DMS153 treated with DMSO at 0.1 percent for 48 hours (cell line): ENCODE measurements at regions not wholly inside any gene's neighbourhood (a gene's known extent, or its start where the extent isn't known, plus 50 kb on each side); places are given as distances from the start of the nearest gene placed in this dataset.
"Not testable (repeated sequence)": the region's sequence is repeated elsewhere in the genome, so short reads cannot be mapped to it uniquely, and the experiment has no call there.

Experiments
- DNase-seq: peaks from one replicate; lab custom pipeline; 2025; ENCODE audit not compliant: unreplicated experiment; lab: John Stamatoyannopoulos, UW

- no peak for DNase-seq
Observed at GRCh38 chr3:191644291-191644690, 183.3 kb downstream of the PYDC2 start.

GRCh38 chr3:191646242-191646641 is 185.3 kb downstream of the PYDC2 start:
- no peak for DNase-seq

- DNase-seq = no peak
Observed at GRCh38 chr3:191648787-191649186, 187.8 kb downstream of the PYDC2 start.

- no peak for DNase-seq
Observed at GRCh38 chr3:191649626-191650025, 188.7 kb downstream of the PYDC2 start.

GRCh38 chr3:191658781-191659419 is 197.9 kb downstream of the PYDC2 start:
- not testable (repeated sequence) for DNase-seq

GRCh38 chr3:191662150-191662549 is 201.2 kb downstream of the PYDC2 start:
- DNase-seq = not testable (repeated sequence)

- no peak for DNase-seq
Observed at GRCh38 chr3:191680989-191681597, 220.1 kb downstream of the PYDC2 start.

- no peak for DNase-seq
Observed at GRCh38 chr3:191682961-191683360, 222.0 kb downstream of the PYDC2 start.

- no peak for DNase-seq
Observed at GRCh38 chr3:191686626-191687025, 225.7 kb downstream of the PYDC2 start.

GRCh38 chr3:191688756-191689433 is 227.9 kb downstream of the PYDC2 start:
- no peak for DNase-seq

- not testable (repeated sequence) for DNase-seq
Observed at GRCh38 chr3:191691184-191691583, 230.2 kb downstream of the PYDC2 start.

- no peak for DNase-seq
Observed at GRCh38 chr3:191695131-191695814, 234.3 kb downstream of the PYDC2 start.

GRCh38 chr3:191695815-191696153 is 234.8 kb downstream of the PYDC2 start:
- no peak for DNase-seq

GRCh38 chr3:191696348-191696747 is 235.4 kb downstream of the PYDC2 start:
- DNase-seq = no peak

GRCh38 chr3:191699546-191699945 is 238.6 kb downstream of the PYDC2 start:
- DNase-seq = no peak

GRCh38 chr3:191702121-191702520 is 241.2 kb downstream of the PYDC2 start:
- no peak for DNase-seq

- no peak for DNase-seq
Observed at GRCh38 chr3:191707817-191708216, 246.9 kb downstream of the PYDC2 start.

- no peak for DNase-seq
Observed at GRCh38 chr3:191715585-191715984, 254.6 kb downstream of the PYDC2 start.

- DNase-seq = no peak
Observed at GRCh38 chr3:191721390-191721861, 260.5 kb downstream of the PYDC2 start.

- no peak for DNase-seq
Observed at GRCh38 chr3:191721990-191722389, 261.0 kb downstream of the PYDC2 start.

- no peak for DNase-seq
Observed at GRCh38 chr3:191727338-191727737, 266.4 kb downstream of the PYDC2 start.

- no peak for DNase-seq
Observed at GRCh38 chr3:191728186-191728585, 267.2 kb downstream of the PYDC2 start.
